CD4-positive, alpha-beta T cell treated with Interleukin-2 at 100 ng/mL for 4 hours (primary cell): ENCODE measurements at regions not wholly inside any gene's neighbourhood (a gene's known extent, or its start where the extent isn't known, plus 50 kb on each side); places are given as distances from the start of the nearest gene placed in this dataset.

ENCODE experiments used
- DNase-seq: peaks from one replicate; pipeline ENCODE4 v3.0.0-alpha.2; 2020; ENCODE audit warnings: low spot score

- peak; percentile 29 for DNase-seq
Measured at GRCh38 chr4:177051473-177052060, 258.1 kb upstream of the NEIL3 start.

- DNase-seq: no peak
Measured at GRCh38 chr4:177052211-177052934, 257.3 kb upstream of the NEIL3 start.

- no peak for DNase-seq
Measured at GRCh38 chr4:177057186-177057585, 252.5 kb upstream of the NEIL3 start.

GRCh38 chr4:177064116-177064515 lies 245.6 kb upstream of the NEIL3 start:
- DNase-seq: no peak

GRCh38 chr4:177064729-177065394 lies 244.8 kb upstream of the NEIL3 start:
- DNase-seq: no peak

GRCh38 chr4:177066746-177067145 lies 242.9 kb upstream of the NEIL3 start:
- DNase-seq: no peak

- no peak for DNase-seq
Measured at GRCh38 chr4:177070533-177071058, 239.1 kb upstream of the NEIL3 start.

- no peak for DNase-seq
Measured at GRCh38 chr4:177077095-177077971, 232.3 kb upstream of the NEIL3 start.

GRCh38 chr4:177079327-177079726 lies 230.3 kb upstream of the NEIL3 start:
- no peak for DNase-seq

GRCh38 chr4:177080388-177080787 lies 229.3 kb upstream of the NEIL3 start:
- DNase-seq: no peak

GRCh38 chr4:177087060-177087459 lies 222.6 kb upstream of the NEIL3 start:
- no peak for DNase-seq

GRCh38 chr4:177087499-177087898 lies 222.2 kb upstream of the NEIL3 start:
- no peak for DNase-seq

- DNase-seq: no peak
Measured at GRCh38 chr4:177091515-177091914, 218.2 kb upstream of the NEIL3 start.

GRCh38 chr4:177092807-177093206 lies 216.9 kb upstream of the NEIL3 start:
- DNase-seq: no peak

GRCh38 chr4:177093964-177094363 lies 215.7 kb upstream of the NEIL3 start:
- DNase-seq: no peak

GRCh38 chr4:177097291-177097690 lies 212.4 kb upstream of the NEIL3 start:
- no peak for DNase-seq

GRCh38 chr4:177099211-177099610 lies 210.5 kb upstream of the NEIL3 start:
- no peak for DNase-seq

- no peak for DNase-seq
Measured at GRCh38 chr4:177100307-177100706, 209.4 kb upstream of the NEIL3 start.

GRCh38 chr4:177103619-177104018 lies 206.1 kb upstream of the NEIL3 start:
- no peak for DNase-seq

- no peak for DNase-seq
Measured at GRCh38 chr4:177105536-177105935, 204.1 kb upstream of the NEIL3 start.

- DNase-seq: no peak
Measured at GRCh38 chr4:177107288-177107921, 202.3 kb upstream of the NEIL3 start.

- DNase-seq: no peak
Measured at GRCh38 chr4:177108708-177109107, 201.0 kb upstream of the NEIL3 start.
